HFFc6 (cell line): ENCODE measurements at regions not wholly inside any gene's neighbourhood (a gene's known extent, or its start where the extent isn't known, plus 50 kb on each side); places are given as distances from the start of the nearest gene placed in this dataset.

Experiments
- DNase-seq: peaks from one replicate; pipeline ENCODE4 v3.0.0-alpha.2; 2018
- H3K27ac Mint-ChIP-seq: 2 replicates; pipeline ENCODE4 v1.8.0; 2020; ENCODE audit warnings: mild to moderate bottlenecking, mixed read lengths
- H3K27me3 Mint-ChIP-seq: 2 replicates; pipeline ENCODE4 v1.8.0; 2021; ENCODE audit warnings: mild to moderate bottlenecking, moderate library complexity, mixed read lengths; ENCODE audit not compliant: insufficient read depth
- H3K36me3 Mint-ChIP-seq: 2 replicates; pipeline ENCODE4 v1.8.0; 2021; ENCODE audit warnings: low read depth, mixed read lengths
- H3K4me1 Mint-ChIP-seq: 2 replicates; pipeline ENCODE4 v1.8.0; 2020; ENCODE audit warnings: low read depth, mixed read lengths
- H3K4me3 Mint-ChIP-seq: 2 replicates; pipeline ENCODE4 v1.8.0; 2020; ENCODE audit warnings: mild to moderate bottlenecking, moderate library complexity, mixed read lengths
- H3K9me3 Mint-ChIP-seq: 2 replicates; pipeline ENCODE4 v1.8.0; 2020; ENCODE audit warnings: mild to moderate bottlenecking, mixed read lengths
- CTCF ChIP-seq: fragments of 200-600 bp; sonication (generic); IDR thresholded peaks from 2 replicates; pipeline ENCODE4 v1.5.0; 2021; ENCODE audit warnings: antibody characterized with exemption, mild to moderate bottlenecking

- Mint-ChIP-seq H3K4me1 (peaks cover 18% of the 10 kb centered on the region; the same call in 1 of the 2 replicates), H3K9me3 (peaks cover 34% of the 10 kb centered on the region), H3K4me3 (no peak overlapping the region), H3K36me3 (no peaks in the 10 kb centered on the region; the same call in 1 of the 2 replicates), H3K27ac (peak overlapping the region; percentile 60), H3K27me3 (no peaks in the 10 kb centered on the region)
- DNase-seq, result peak; percentile 64
- no peak for TF ChIP-seq CTCF
These were observed 274.4 kb downstream of the C11orf87 start for GRCh38 chr11:109696191-109696897.

- no peak overlapping the region for H3K4me3 Mint-ChIP-seq
- peaks cover 34% of the 10 kb centered on the region for H3K9me3 Mint-ChIP-seq
- no peaks in the 10 kb centered on the region; the same call in 1 of the 2 replicates for H3K36me3 Mint-ChIP-seq
- peaks cover 21% of the 10 kb centered on the region; the same call in 1 of the 2 replicates for H3K4me1 Mint-ChIP-seq
- no peak overlapping the region for H3K27ac Mint-ChIP-seq
- H3K27me3 Mint-ChIP-seq, result no peaks in the 10 kb centered on the region
- peak; percentile 85 for TF ChIP-seq CTCF
- DNase-seq, result peak; percentile 35
These were observed 275.3 kb downstream of the C11orf87 start for GRCh38 chr11:109697140-109697843.

- Mint-ChIP-seq H3K4me1 (peaks cover 21% of the 10 kb centered on the region; the same call in 1 of the 2 replicates), H3K4me3 (no peak overlapping the region), H3K9me3 (peaks cover 34% of the 10 kb centered on the region), H3K36me3 (no peaks in the 10 kb centered on the region; the same call in 1 of the 2 replicates), H3K27ac (no peak overlapping the region), H3K27me3 (peaks cover 3% of the 10 kb centered on the region; the same call in 1 of the 2 replicates)
- DNase-seq, result no peak
- no peak for TF ChIP-seq CTCF
These were observed 276.2 kb downstream of the C11orf87 start for GRCh38 chr11:109698237-109698636.

- no peaks in the 10 kb centered on the region for H3K9me3 Mint-ChIP-seq
- TF ChIP-seq CTCF, result no peak
- DNase-seq, result no peak
- no peaks in the 10 kb centered on the region for H3K36me3 Mint-ChIP-seq
- H3K27me3 Mint-ChIP-seq, result peaks cover 3% of the 10 kb centered on the region; the same call in 1 of the 2 replicates
- H3K4me1 Mint-ChIP-seq, result peaks cover 5% of the 10 kb centered on the region; the same call in 1 of the 2 replicates
- no peak overlapping the region for H3K4me3 Mint-ChIP-seq
- H3K27ac Mint-ChIP-seq, result no peak overlapping the region
These were observed 282.4 kb downstream of the C11orf87 start for GRCh38 chr11:109704432-109704831.

GRCh38 chr11:109706945-109707344 is 285.0 kb downstream of the C11orf87 start:
- H3K4me1 Mint-ChIP-seq, result no peaks in the 10 kb centered on the region; the same call in 1 of the 2 replicates
- H3K4me3 Mint-ChIP-seq, result no peak overlapping the region
- no peaks in the 10 kb centered on the region for H3K36me3 Mint-ChIP-seq
- no peak for DNase-seq
- peaks cover 6% of the 10 kb centered on the region for H3K27me3 Mint-ChIP-seq
- H3K27ac Mint-ChIP-seq, result no peak overlapping the region
- H3K9me3 Mint-ChIP-seq, result no peaks in the 10 kb centered on the region
- no peak for TF ChIP-seq CTCF
